K562 (cell line): ENCODE measurements at regions not wholly inside any gene's neighbourhood (a gene's known extent, or its start where the extent isn't known, plus 50 kb on each side); places are given as distances from the start of the nearest gene placed in this dataset.

ENCODE experiments used
- ADNP ChIP-seq: fragments of 200-800 bp; sonication (Bioruptor generic); IDR thresholded peaks from 2 replicates; pipeline ENCODE4 v1.6.1; 2016; ENCODE audit warnings: missing genetic modification characterization, missing compliant biosample characterization
- CC2D1A ChIP-seq: fragments of 450-650 bp; IDR thresholded peaks from 2 replicates; pipeline ENCODE4 v1.6.1; 2017; ENCODE audit warnings: mild to moderate bottlenecking
- HBP1 ChIP-seq: fragments of 450-650 bp; formaldehyde crosslinking; IDR thresholded peaks from 2 replicates; pipeline ENCODE4 v1.4.0; 2022; ENCODE audit warnings: missing genetic modification characterization
- RREB1 ChIP-seq: fragments of 250-450 bp; sonication (Bioruptor Pico); IDR thresholded peaks from 2 replicates; pipeline ENCODE4 v1.4.0; 2020
- SMAD1 ChIP-seq: fragments of 150-350 bp; IDR thresholded peaks from 2 replicates; pipeline ENCODE4 v1.6.1; 2014; ENCODE audit warnings: low read length, low read depth; ENCODE audit not compliant: partially characterized antibody
- SRSF1 ChIP-seq: fragments of 200-400 bp; formaldehyde crosslinking; IDR thresholded peaks from 2 replicates; pipeline ENCODE4 v1.6.1; 2017; ENCODE audit warnings: mild to moderate bottlenecking, low read depth, low read length, moderate library complexity
- ZBTB7A ChIP-seq: IDR thresholded peaks from 2 replicates; pipeline ENCODE4 v1.6.1; 2011; ENCODE audit warnings: low read depth, mild to moderate bottlenecking, low read length, moderate library complexity, borderline replicate concordance; ENCODE audit not compliant: control insufficient read depth
- ZNF253 ChIP-seq: fragments of 250-450 bp; sonication (Bioruptor Pico); conservative IDR thresholded peaks from 2 replicates; pipeline ENCODE4 v1.6.1; 2021; ENCODE audit warnings: mild to moderate bottlenecking
- ZNF79 ChIP-seq: fragments of 250-450 bp; sonication (Bioruptor Pico); IDR thresholded peaks from 2 replicates; pipeline ENCODE4 v1.4.0; 2020; ENCODE audit warnings: low read depth, mild to moderate bottlenecking, moderate library complexity

DNA sequence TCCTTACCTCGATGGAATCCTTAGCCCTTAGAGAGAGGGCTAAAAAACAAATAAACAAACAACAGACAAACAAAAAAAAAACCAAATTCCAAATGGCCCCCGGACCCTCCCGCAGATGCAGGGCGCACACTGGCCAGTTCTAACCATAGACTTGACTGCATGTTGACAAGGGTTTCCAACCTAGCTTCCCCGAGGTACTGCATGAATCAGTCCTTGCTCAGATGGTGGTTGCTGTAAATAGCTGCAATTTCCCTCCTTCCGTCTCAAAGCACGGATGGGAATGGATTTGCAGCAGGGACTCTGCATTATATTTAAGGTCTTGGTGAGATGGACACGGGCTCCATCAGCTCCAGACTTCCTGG is 162.8 kb downstream of the CD47 start (continued):
- TF ChIP-seq SRSF1 (no peak), SMAD1 (no peak), ZNF79 (CRISPR knock-in tag) (no peak), CC2D1A (no peak), RREB1 (CRISPR knock-in tag) (no peak), ZBTB7A (no peak), ADNP (tag) (no peak), ZNF253 (CRISPR knock-in tag) (no peak), HBP1 (CRISPR knock-in tag) (no peak)
